Keratinocyte (primary cell): ENCODE measurements at regions not wholly inside any gene's neighbourhood (a gene's known extent, or its start where the extent isn't known, plus 50 kb on each side); places are given as distances from the start of the nearest gene placed in this dataset.
"Not testable (repeated sequence)": the region's sequence is repeated elsewhere in the genome, so short reads cannot be mapped to it uniquely, and the experiment has no call there.

Experiments
- DNase-seq: peaks from one replicate; pipeline ENCODE4 v3.0.0-alpha.2; 2011; ENCODE audit warnings: low read depth, missing footprints, low spot score
- FAIRE-seq: peaks from 2 replicates; lab custom pipeline; 2011; peaks lifted over from hg19 to GRCh38; lab: Jason Lieb, UNC
- H2AFZ ChIP-seq: 2 replicates; pipeline ENCODE4 v1.6.0; 2012; ENCODE audit warnings: low read length, control low read depth, inconsistent platforms; ENCODE audit not compliant: control insufficient read depth
- H3K27ac ChIP-seq: 2 replicates; pipeline ENCODE4 v1.5.1; 2011; ENCODE audit warnings: low read length; ENCODE audit not compliant: control insufficient read depth, insufficient read depth
- H3K27me3 ChIP-seq: 3 replicates; pipeline ENCODE4 v1.6.0; 2011; ENCODE audit warnings: low read length; ENCODE audit not compliant: control insufficient read depth, insufficient read depth; ENCODE audit errors: extremely low read depth
- H3K36me3 ChIP-seq, 2 experiments: 2 replicates in 1 of 2; 3 replicates in 1 of 2; pipeline ENCODE4 v1.5.1; 2011; ENCODE audit warnings: low read length in 2 of 2, mild to moderate bottlenecking in 1 of 2; ENCODE audit not compliant: control insufficient read depth in 2 of 2, insufficient read depth in 2 of 2; ENCODE audit errors: extremely low read depth in 1 of 2
- H3K4me1 ChIP-seq: 3 replicates; pipeline ENCODE4 v1.5.1; 2011; ENCODE audit warnings: low read length; ENCODE audit not compliant: control insufficient read depth, insufficient read depth; ENCODE audit errors: extremely low read depth
- H3K4me2 ChIP-seq: 3 replicates; pipeline ENCODE4 v1.6.0; 2011; ENCODE audit warnings: low read depth, low read length; ENCODE audit not compliant: control insufficient read depth, insufficient read depth; ENCODE audit errors: extremely low read depth
- H3K4me3 ChIP-seq, 3 experiments: fragments of 200-600 bp in 1 of 3; sonication (generic) in 1 of 3; 2 replicates in 2 of 3; 3 replicates in 1 of 3; pipeline ENCODE4 v1.5.1; 2011 to 2016; ENCODE audit warnings: low read length in 3 of 3, mild to moderate bottlenecking in 3 of 3, control low read depth in 2 of 3, inconsistent platforms in 1 of 3, low read depth in 1 of 3, mixed read lengths in 1 of 3, mixed run types in 1 of 3, moderate library complexity in 1 of 3; ENCODE audit not compliant: control insufficient read depth in 2 of 3, insufficient read depth in 2 of 3; ENCODE audit errors: extremely low read depth in 1 of 3
- H3K79me2 ChIP-seq: 2 replicates; pipeline ENCODE4 v1.6.0; 2012; ENCODE audit warnings: low read length; ENCODE audit not compliant: control insufficient read depth, insufficient read depth
- H3K9ac ChIP-seq: 3 replicates; pipeline ENCODE4 v1.6.0; 2011; ENCODE audit warnings: low read length; ENCODE audit not compliant: control insufficient read depth, insufficient read depth; ENCODE audit errors: extremely low read depth
- H3K9me1 ChIP-seq: 3 replicates; pipeline ENCODE4 v1.6.0; 2011; ENCODE audit warnings: low read length; ENCODE audit not compliant: control insufficient read depth, insufficient read depth; ENCODE audit errors: extremely low read depth
- H3K9me3 ChIP-seq: 2 replicates; pipeline ENCODE4 v1.5.1; 2012; ENCODE audit warnings: low read depth, low read length; ENCODE audit not compliant: control insufficient read depth
- H4K20me1 ChIP-seq: 3 replicates; pipeline ENCODE4 v1.6.0; 2011; ENCODE audit warnings: low read length; ENCODE audit not compliant: control insufficient read depth, insufficient read depth; ENCODE audit errors: extremely low read depth
- EZH2 ChIP-seq: IDR thresholded peaks from one replicate; pipeline ENCODE4 v1.6.1; 2012; ENCODE audit warnings: inconsistent platforms, mild to moderate bottlenecking, low read length, moderate library complexity
- dilution Hi-C: fragments of 300-500 bp; cut with MboI; formaldehyde crosslinking; loops from one replicate; pipeline ENCODE4 v1.7.0; 2020; ENCODE audit warnings: low sequenced_read_pairs; ENCODE audit not compliant: extremely low pct_ligation_motif_present
- TF ChIP-seq, protein P1 (sequence below), 3 experiments: IDR thresholded peaks in 1 of 3; conservative IDR thresholded peaks in 1 of 3; optimal IDR thresholded peaks in 1 of 3; 2 replicates in 2 of 3; 3 replicates in 1 of 3; pipeline versions ENCODE3 to v1.5.1; 2011; ENCODE audit warnings: low read length in 3 of 3, mild to moderate bottlenecking in 3 of 3, moderate library complexity in 2 of 3, control low read depth in 1 of 3, inconsistent platforms in 1 of 3; ENCODE audit not compliant: insufficient read depth in 2 of 3; ENCODE audit errors: extremely low read depth in 1 of 3

DNA sequence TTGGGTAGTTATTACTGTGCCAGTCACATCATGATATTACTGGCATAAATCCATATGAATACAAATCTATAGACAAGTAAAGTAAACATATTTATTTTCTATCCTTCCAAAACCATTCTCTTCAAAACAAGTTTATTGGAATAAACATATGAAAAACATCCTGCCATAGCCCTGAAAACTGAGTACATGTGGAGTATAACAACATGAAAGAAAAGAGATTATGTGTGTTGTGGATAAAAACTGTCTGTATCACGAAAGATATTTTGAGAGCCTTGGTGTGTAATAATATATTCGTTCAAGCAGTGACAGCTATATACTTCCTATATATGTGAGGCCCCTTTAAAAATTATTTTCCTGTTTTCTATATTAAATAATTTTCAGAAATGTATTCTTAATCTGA lies 1742.2 kb downstream of the ARAP2 start:
- H3K4me2 ChIP-seq: no peak overlapping the region
- no peak overlapping the region for H3K4me3 ChIP-seq
- no peak for TF ChIP-seq EZH2
- TF ChIP-seq, protein P1, sequence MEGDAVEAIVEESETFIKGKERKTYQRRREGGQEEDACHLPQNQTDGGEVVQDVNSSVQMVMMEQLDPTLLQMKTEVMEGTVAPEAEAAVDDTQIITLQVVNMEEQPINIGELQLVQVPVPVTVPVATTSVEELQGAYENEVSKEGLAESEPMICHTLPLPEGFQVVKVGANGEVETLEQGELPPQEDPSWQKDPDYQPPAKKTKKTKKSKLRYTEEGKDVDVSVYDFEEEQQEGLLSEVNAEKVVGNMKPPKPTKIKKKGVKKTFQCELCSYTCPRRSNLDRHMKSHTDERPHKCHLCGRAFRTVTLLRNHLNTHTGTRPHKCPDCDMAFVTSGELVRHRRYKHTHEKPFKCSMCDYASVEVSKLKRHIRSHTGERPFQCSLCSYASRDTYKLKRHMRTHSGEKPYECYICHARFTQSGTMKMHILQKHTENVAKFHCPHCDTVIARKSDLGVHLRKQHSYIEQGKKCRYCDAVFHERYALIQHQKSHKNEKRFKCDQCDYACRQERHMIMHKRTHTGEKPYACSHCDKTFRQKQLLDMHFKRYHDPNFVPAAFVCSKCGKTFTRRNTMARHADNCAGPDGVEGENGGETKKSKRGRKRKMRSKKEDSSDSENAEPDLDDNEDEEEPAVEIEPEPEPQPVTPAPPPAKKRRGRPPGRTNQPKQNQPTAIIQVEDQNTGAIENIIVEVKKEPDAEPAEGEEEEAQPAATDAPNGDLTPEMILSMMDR (optimal IDR thresholded peaks at IDR 0.05 in 1 of 3, IDR thresholded peaks at IDR 0.05 in 1 of 3, conservative IDR thresholded peaks at IDR 0.05 in 1 of 3; ENCODE audit: extremely low read depth in 1 of 3, insufficient read depth in 2 of 3, low read length in 3 of 3): no peak
- H3K9ac ChIP-seq: no peak overlapping the region
- H4K20me1 ChIP-seq: no peaks in the 10 kb centered on the region
- no peak for FAIRE-seq
- no peaks in the 10 kb centered on the region for H3K9me3 ChIP-seq
- H3K9me1 ChIP-seq: no peaks in the 10 kb centered on the region
- H3K4me1 ChIP-seq: no peaks in the 10 kb centered on the region
- H3K27me3 ChIP-seq: no peaks in the 10 kb centered on the region
- no peak for DNase-seq
- dilution Hi-C loops: no loop called here
- H3K27ac ChIP-seq: no peak overlapping the region
- no peaks in the 10 kb centered on the region for H3K36me3 ChIP-seq
- no peaks in the 10 kb centered on the region for H3K79me2 ChIP-seq
- no peak overlapping the region for H2AFZ ChIP-seq

GRCh38 chr4:34504731-34505130 lies 1739.6 kb downstream of the ARAP2 start:
- dilution Hi-C loops, FAIRE-seq, H3K9me3 ChIP-seq, H3K79me2 ChIP-seq, DNase-seq, H4K20me1 ChIP-seq, H3K9ac ChIP-seq, H3K36me3 ChIP-seq, H3K4me2 ChIP-seq, H3K27ac ChIP-seq, H3K4me1 ChIP-seq, H3K4me3 ChIP-seq, H3K27me3 ChIP-seq, H3K9me1 ChIP-seq, H2AFZ ChIP-seq: not testable (repeated sequence)

- H3K4me2 ChIP-seq, H3K36me3 ChIP-seq, H3K9ac ChIP-seq, H3K27ac ChIP-seq, H4K20me1 ChIP-seq, FAIRE-seq, H3K9me1 ChIP-seq, H3K9me3 ChIP-seq, H2AFZ ChIP-seq, H3K27me3 ChIP-seq, H3K79me2 ChIP-seq, DNase-seq, dilution Hi-C loops, H3K4me3 ChIP-seq, H3K4me1 ChIP-seq: not testable (repeated sequence)
Observed at GRCh38 chr4:34506511-34507092, 1737.7 kb downstream of the ARAP2 start.
